Colon (tissue), 2 donors: ENCODE measurements at regions not wholly inside any gene's neighbourhood (a gene's known extent, or its start where the extent isn't known, plus 50 kb on each side); places are given as distances from the start of the nearest gene placed in this dataset.
"Not testable (repeated sequence)": the region's sequence is repeated elsewhere in the genome, so short reads cannot be mapped to it uniquely, and the experiment has no call there.

Experiments used
- FAIRE-seq: peaks from 2 replicates; lab custom pipeline; 2012; peaks lifted over from hg19 to GRCh38; lab: Jason Lieb, UNC
- donor health status: control.
- donor health status: control.

DNA sequence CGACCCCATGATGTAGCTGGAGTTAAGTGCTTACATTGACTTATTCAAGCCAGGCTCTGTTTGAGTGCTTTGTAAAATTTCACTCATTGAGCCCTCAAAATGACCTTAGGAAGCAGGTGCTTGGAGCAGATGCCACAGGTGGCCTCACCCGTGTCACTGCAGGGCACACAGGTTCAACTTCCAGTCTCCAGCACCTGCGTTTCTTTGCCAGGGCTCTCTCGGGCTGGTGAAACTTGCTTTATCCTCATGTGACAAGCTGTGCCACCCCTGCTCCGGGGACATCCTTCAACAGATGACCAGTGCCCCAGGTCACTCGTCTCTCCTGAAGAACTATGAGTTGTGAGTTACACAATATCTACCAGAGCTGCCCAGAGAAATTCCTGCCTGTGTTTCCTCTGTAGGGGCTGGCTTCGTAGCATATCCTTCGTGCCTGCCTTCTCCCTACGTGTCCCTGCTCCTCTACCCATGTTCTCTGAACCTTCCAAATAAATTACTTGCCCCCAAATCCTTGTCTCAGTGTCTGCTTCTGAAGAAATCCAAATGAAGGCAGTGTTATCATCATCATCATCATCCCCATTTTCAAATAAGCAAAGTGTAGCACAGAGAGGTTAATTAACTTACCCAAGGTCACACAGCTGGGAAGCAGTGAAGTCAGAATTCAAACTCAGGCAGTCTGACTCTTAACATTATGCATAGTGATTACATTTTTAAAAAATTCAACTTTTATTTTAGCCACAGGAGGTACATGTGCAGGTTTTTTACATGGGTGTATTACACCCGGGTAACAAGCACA lies 352.5 kb downstream of the NPIPA8 start:
- no peak for FAIRE-seq

GRCh38 chr16:17983114-17983513 lies 353.4 kb downstream of the NPIPA8 start:
- FAIRE-seq, result no peak

DNA sequence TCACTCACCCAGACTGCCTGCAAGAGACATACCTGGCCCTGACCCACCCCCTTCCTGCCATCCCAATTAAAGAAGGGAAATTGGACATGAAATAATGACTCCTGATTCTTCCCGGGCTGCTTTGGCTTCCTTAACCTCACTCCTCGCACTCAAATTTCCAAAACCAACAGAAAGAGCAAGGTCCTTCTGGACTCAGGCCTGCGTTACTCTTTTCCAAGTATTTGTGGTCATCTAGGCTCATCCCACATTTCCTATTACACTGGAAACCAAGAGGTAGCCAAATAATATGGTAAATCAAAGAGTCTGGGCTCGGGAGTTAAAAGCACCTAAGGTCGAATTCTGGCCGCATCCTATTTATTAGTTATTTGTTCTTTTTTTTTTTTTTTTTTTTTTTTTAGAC lies 359.3 kb downstream of the NPIPA8 start:
- no peak for FAIRE-seq

DNA sequence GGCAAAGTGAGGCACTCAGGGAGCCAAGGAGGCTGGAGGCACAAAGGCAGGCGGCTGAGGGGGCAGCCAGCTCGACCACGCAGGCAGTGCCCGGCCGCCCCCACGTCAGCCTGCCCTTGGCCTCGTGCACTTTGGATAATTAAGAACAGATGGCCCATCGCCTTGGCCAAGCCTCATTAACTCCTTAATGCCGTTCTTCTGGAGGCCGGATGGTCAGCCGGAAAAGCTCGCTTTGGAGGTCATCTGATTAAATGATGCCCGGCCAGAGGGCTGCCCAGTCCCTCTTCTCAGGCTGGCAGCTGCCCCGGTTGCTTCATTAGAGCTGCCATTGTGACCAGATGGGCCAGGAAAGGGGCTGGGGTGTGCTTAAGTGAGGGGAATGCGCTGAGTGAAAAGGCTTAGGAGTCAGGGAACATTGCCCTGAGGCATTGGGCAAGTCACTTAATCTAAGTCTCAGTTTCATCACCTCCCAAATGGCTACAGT lies 364.0 kb downstream of the NPIPA8 start:
- no peak for FAIRE-seq

DNA sequence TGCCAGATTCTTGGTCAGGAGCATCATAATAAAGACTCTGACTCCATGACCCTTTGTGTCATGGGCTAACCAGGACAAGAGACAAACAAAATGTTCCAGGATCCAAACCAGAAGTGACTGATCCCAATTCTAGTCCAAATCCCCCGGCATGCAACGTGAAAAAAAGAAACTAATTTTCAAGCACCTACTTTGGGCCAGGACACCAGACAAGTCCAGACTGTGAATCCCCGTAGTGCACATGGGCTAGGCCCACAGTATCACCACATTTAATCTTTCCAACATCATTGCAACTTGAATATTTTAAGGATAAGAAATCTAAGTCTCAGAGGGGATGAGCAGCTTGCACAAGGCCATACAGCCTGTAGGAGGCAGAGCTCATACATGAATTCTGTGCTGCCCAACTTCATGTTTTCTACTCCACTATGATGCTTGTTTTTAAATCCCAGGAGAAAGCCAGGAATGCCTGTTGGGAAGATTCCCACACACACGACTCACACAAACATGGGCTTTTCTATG lies 365.7 kb downstream of the NPIPA8 start:
- FAIRE-seq, result no peak

- FAIRE-seq, result no peak
Observed at GRCh38 chr16:17970157-17970765, 366.3 kb downstream of the NPIPA8 start.

GRCh38 chr16:17965133-17965900 lies 371.2 kb downstream of the NPIPA8 start:
- FAIRE-seq, result no peak

GRCh38 chr16:17964196-17964595 lies 372.3 kb downstream of the NPIPA8 start:
- no peak for FAIRE-seq

GRCh38 chr16:17963185-17963836 lies 373.2 kb downstream of the NPIPA8 start:
- FAIRE-seq, result no peak

GRCh38 chr16:17962726-17963125 lies 373.8 kb downstream of the NPIPA8 start:
- no peak for FAIRE-seq

GRCh38 chr16:17961822-17962221 lies 374.7 kb downstream of the NPIPA8 start:
- not testable (repeated sequence) for FAIRE-seq

DNA sequence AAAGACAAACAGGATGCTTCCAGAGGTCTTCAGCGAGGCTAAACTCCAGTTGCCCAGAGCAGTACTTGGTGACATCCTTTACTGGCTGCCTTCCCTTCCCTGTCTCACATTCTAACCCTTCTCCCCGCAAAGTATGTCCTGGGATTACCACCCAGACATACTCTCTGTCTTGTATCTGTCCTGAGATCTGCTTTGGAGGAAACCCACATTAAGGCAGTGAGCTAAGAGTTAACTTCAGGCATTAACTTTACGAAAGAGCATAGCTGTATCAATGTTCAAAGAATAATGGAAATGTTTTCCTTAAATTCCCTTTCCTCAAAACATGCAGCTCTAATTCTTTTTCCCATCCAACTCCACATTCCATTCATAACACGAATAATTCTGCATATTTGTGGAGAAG lies 385.2 kb downstream of the NPIPA8 start:
- no peak for FAIRE-seq

- no peak for FAIRE-seq
Observed at GRCh38 chr16:17949982-17950250, 386.6 kb downstream of the NPIPA8 start.

GRCh38 chr16:17949141-17949981 lies 387.2 kb downstream of the NPIPA8 start:
- FAIRE-seq, result no peak

DNA sequence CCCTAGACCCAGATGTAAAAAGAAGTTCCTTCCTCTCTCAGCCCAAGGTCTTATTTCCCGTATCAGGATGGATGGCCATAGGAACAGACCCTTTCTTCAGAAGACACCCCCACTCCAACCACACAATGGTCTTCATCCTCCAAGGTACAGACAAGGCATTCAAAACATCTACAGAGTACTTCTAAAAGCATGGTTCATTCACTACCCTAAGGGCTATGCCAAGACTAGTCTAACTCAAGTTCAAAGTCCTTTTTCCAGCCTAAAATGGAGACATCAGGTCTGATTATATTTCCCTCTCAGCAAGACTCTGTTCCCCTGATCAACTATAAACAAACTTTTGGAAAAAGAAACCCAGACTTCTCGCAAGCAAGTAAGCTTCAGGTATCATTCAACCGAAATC lies 388.9 kb downstream of the NPIPA8 start:
- FAIRE-seq, result no peak

DNA sequence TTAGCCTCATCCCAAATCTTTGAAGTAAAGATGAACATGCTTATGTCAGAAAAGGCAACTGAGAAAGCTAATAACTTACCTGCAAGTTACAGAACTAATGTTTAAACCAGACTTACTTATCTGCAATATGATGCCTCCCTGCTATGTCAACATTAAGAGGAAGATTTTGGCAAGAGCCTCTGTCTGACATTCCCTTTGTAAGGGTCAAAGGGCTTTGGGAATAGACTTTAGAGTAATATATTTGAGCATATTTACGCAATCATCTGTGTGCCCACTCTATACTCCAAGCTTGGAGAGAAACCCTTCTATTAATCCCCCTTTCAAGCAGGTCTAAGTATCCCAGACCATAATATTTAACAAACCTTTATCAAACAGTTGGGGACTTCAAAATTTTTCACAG lies 389.4 kb downstream of the NPIPA8 start:
- FAIRE-seq, result no peak

GRCh38 chr16:17945080-17945601 lies 391.4 kb downstream of the NPIPA8 start:
- FAIRE-seq, result no peak

- FAIRE-seq, result no peak
Observed at GRCh38 chr16:17944345-17944744, 392.2 kb downstream of the NPIPA8 start.

DNA sequence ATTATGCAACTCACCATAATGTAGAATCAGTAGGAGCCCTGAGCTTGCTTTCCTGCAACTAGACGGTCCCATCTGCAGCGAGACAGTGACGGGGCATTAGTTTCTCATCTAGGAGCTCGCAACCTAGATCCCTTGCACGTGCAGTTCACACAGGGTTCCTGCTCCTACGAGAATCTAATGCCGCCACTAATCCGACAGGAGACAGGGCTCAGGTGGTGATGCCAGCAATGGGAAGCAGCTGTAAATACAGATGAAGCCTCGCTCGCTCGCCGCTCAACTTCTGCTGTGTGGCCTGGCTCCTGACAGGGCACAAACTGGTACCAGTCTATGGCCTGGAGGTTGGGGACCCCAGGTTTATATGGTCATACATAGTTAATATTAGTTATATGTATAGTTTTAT lies 394.5 kb downstream of the NPIPA8 start:
- FAIRE-seq, result no peak

- no peak for FAIRE-seq
Observed at GRCh38 chr16:17940584-17941364, 395.8 kb downstream of the NPIPA8 start.
